Neural progenitor cell (in vitro differentiated cells): ENCODE measurements at regions not wholly inside any gene's neighbourhood (a gene's known extent, or its start where the extent isn't known, plus 50 kb on each side); places are given as distances from the start of the nearest gene placed in this dataset.

Experiments
- DNase-seq: peaks from one replicate; pipeline ENCODE4 v3.0.0-alpha.2; 2016; ENCODE audit warnings: low spot score
- H2AFZ ChIP-seq: fragments of 200-600 bp; sonication (generic); replicated peaks from 2 replicates; pipeline ENCODE4 v1.6.1; 2016; ENCODE audit warnings: antibody characterized with exemption
- H3F3A ChIP-seq: fragments of 200-600 bp; sonication (generic); 2 replicates; pipeline ENCODE4 v1.6.1; 2016; ENCODE audit warnings: antibody characterized with exemption, low read depth
- H3K27ac ChIP-seq: fragments of 200-600 bp; sonication (generic); 2 replicates; pipeline ENCODE4 v1.5.1; 2016; ENCODE audit warnings: mild to moderate bottlenecking
- H3K27me3 ChIP-seq: fragments of 200-600 bp; sonication (generic); 2 replicates; pipeline ENCODE4 v1.6.1; 2016; ENCODE audit warnings: mild to moderate bottlenecking, moderate library complexity
- H3K36me3 ChIP-seq: fragments of 200-600 bp; sonication (generic); 2 replicates; pipeline ENCODE4 v1.5.1; 2016
- H3K4me1 ChIP-seq: fragments of 200-600 bp; sonication (generic); 2 replicates; pipeline ENCODE4 v1.6.1; 2016; ENCODE audit warnings: mixed run types
- H3K4me2 ChIP-seq: fragments of 200-600 bp; sonication (generic); 2 replicates; pipeline ENCODE4 v1.6.1; 2016
- H3K4me3 ChIP-seq: fragments of 200-600 bp; sonication (generic); 2 replicates; pipeline ENCODE4 v1.5.1; 2016
- H3K79me2 ChIP-seq: fragments of 200-600 bp; sonication (generic); 2 replicates; pipeline ENCODE4 v1.6.1; 2016; ENCODE audit warnings: low read depth
- H3K9ac ChIP-seq: fragments of 200-600 bp; sonication (generic); 2 replicates; pipeline ENCODE4 v1.6.1; 2016
- H3K9me3 ChIP-seq: fragments of 200-600 bp; sonication (generic); 2 replicates; pipeline ENCODE4 v1.5.1; 2016; ENCODE audit warnings: low read depth
- H4K20me1 ChIP-seq: fragments of 200-600 bp; sonication (generic); 2 replicates; pipeline ENCODE4 v1.6.1; 2016; ENCODE audit warnings: low read depth
- H3K27ac Mint-ChIP-seq: 3 replicates; pipeline ENCODE4 v1.8.0; 2021; ENCODE audit warnings: mixed read lengths
- H3K27me3 Mint-ChIP-seq: 2 replicates; pipeline ENCODE4 v1.8.0; 2022; ENCODE audit warnings: low read depth, mild to moderate bottlenecking, inconsistent platforms, moderate library complexity, mixed read lengths; ENCODE audit not compliant: insufficient read depth
- H3K36me3 Mint-ChIP-seq: 3 replicates; pipeline ENCODE4 v1.8.0; 2021; ENCODE audit warnings: mixed read lengths
- H3K4me1 Mint-ChIP-seq: 3 replicates; pipeline ENCODE4 v1.8.0; 2021; ENCODE audit warnings: mixed read lengths
- H3K4me3 Mint-ChIP-seq: 3 replicates; pipeline ENCODE4 v1.8.0; 2021; ENCODE audit warnings: mild to moderate bottlenecking, moderate library complexity, mixed read lengths
- H3K9me3 Mint-ChIP-seq: 3 replicates; pipeline ENCODE4 v1.8.0; 2020; ENCODE audit warnings: mixed read lengths
- CTCF ChIP-seq: fragments of 200-600 bp; sonication (generic); IDR thresholded peaks from 2 replicates; pipeline ENCODE4 v1.5.1; 2017; ENCODE audit warnings: antibody characterized with exemption, mild to moderate bottlenecking
- EZH2 ChIP-seq: fragments of 200-600 bp; sonication (generic); IDR thresholded peaks from 2 replicates; pipeline ENCODE4 v1.6.1; 2017; ENCODE audit warnings: antibody characterized with exemption, mild to moderate bottlenecking, moderate library complexity
- EZH2phosphoT487 ChIP-seq: fragments of 200-600 bp; sonication (generic); IDR thresholded peaks from 2 replicates; pipeline ENCODE4 v1.6.1; 2017; ENCODE audit warnings: antibody characterized with exemption

- H3F3A ChIP-seq: no peaks in the 10 kb centered on the region
- H3K9me3 Mint-ChIP-seq: peaks cover 11% of the 10 kb centered on the region
Observed at GRCh38 chr1:4085546-4085945, 185.5 kb upstream of the C1orf174 start.

GRCh38 chr1:4086085-4086850 lies 186.2 kb upstream of the C1orf174 start:
- Histone ChIP-seq H3K9me3 (no peaks in the 10 kb centered on the region), H3K27ac (no peak overlapping the region), H3K9ac (no peak overlapping the region), H3K4me1 (peaks cover 4% of the 10 kb centered on the region), H3K27me3 (no peaks in the 10 kb centered on the region), H3F3A (no peaks in the 10 kb centered on the region), H4K20me1 (no peaks in the 10 kb centered on the region), H3K4me2 (no peak overlapping the region), H2AFZ (no peak overlapping the region), H3K36me3 (no peaks in the 10 kb centered on the region), H3K4me3 (no peak overlapping the region), H3K79me2 (no peaks in the 10 kb centered on the region)
- Mint-ChIP-seq H3K36me3 (no peaks in the 10 kb centered on the region), H3K27ac (peak overlapping the region; percentile 31), H3K27me3 (peaks cover 14% of the 10 kb centered on the region), H3K4me3 (no peak overlapping the region), H3K4me1 (peaks cover 35% of the 10 kb centered on the region), H3K9me3 (peaks cover 6% of the 10 kb centered on the region)
- TF ChIP-seq CTCF (no peak), EZH2 (no peak), EZH2phosphoT487 (no peak)
- DNase-seq: no peak

More at GRCh38 chr1:4085546-4085945, 185.5 kb upstream of the C1orf174 start:
- Mint-ChIP-seq H3K27me3 (peaks cover 14% of the 10 kb centered on the region), H3K4me3 (no peak overlapping the region), H3K27ac (no peak overlapping the region), H3K36me3 (no peaks in the 10 kb centered on the region), H3K4me1 (peaks cover 35% of the 10 kb centered on the region)
- peaks cover 4% of the 10 kb centered on the region for H3K4me1 ChIP-seq
- H4K20me1 ChIP-seq: no peaks in the 10 kb centered on the region
- no peaks in the 10 kb centered on the region for H3K9me3 ChIP-seq
- TF ChIP-seq CTCF (no peak), EZH2phosphoT487 (no peak), EZH2 (no peak)
- H3K27me3 ChIP-seq: no peaks in the 10 kb centered on the region
- H2AFZ ChIP-seq: no peak overlapping the region
- H3K9ac ChIP-seq: no peak overlapping the region
- H3K27ac ChIP-seq: no peak overlapping the region
- no peak overlapping the region for H3K4me3 ChIP-seq
- H3K79me2 ChIP-seq: no peaks in the 10 kb centered on the region
- H3K4me2 ChIP-seq: no peak overlapping the region
- no peak for DNase-seq
- H3K36me3 ChIP-seq: no peaks in the 10 kb centered on the region

GRCh38 chr1:4086921-4087320 lies 186.8 kb upstream of the C1orf174 start:
- H3K4me1 ChIP-seq: peaks cover 4% of the 10 kb centered on the region
- H3F3A ChIP-seq: no peaks in the 10 kb centered on the region
- peaks cover 13% of the 10 kb centered on the region for H3K27me3 Mint-ChIP-seq
- no peaks in the 10 kb centered on the region for H3K27me3 ChIP-seq
- peaks cover 11% of the 10 kb centered on the region for H3K9me3 Mint-ChIP-seq
- H3K4me2 ChIP-seq: no peak overlapping the region
- DNase-seq: no peak
- no peaks in the 10 kb centered on the region for H4K20me1 ChIP-seq
- no peaks in the 10 kb centered on the region for H3K36me3 Mint-ChIP-seq
- H3K27ac ChIP-seq: no peak overlapping the region
- no peak overlapping the region for H3K4me3 ChIP-seq
- no peaks in the 10 kb centered on the region for H3K79me2 ChIP-seq
- no peak overlapping the region for H3K4me3 Mint-ChIP-seq
- no peak overlapping the region for H3K27ac Mint-ChIP-seq
- H3K9ac ChIP-seq: no peak overlapping the region
- peaks cover 33% of the 10 kb centered on the region for H3K4me1 Mint-ChIP-seq
- no peaks in the 10 kb centered on the region for H3K9me3 ChIP-seq
- no peak overlapping the region for H2AFZ ChIP-seq
- TF ChIP-seq EZH2 (no peak), CTCF (no peak), EZH2phosphoT487 (no peak)
- no peaks in the 10 kb centered on the region for H3K36me3 ChIP-seq
